ENCODE measurements at regions not wholly inside any gene's neighbourhood (a gene's known extent, or its start where the extent isn't known, plus 50 kb on each side); places are given as distances from the start of the nearest gene placed in this dataset.

GRCh38 chr4:127045861-127046260 lies 586.9 kb upstream of the INTU start:
- TF ChIP-seq CTCF (IDR thresholded peaks at IDR 0.05; ENCODE audit: low read depth, low read length, poor library complexity, severe bottlenecking) (no peak), EZH2phosphoT487 (IDR thresholded peaks at IDR 0.05; ENCODE audit: borderline replicate concordance, low read length) (no peak)
